Mesenchymal stem cell (in vitro differentiated cells and primary cell): ENCODE measurements at regions not wholly inside any gene's neighbourhood (a gene's known extent, or its start where the extent isn't known, plus 50 kb on each side); places are given as distances from the start of the nearest gene placed in this dataset.

Experiments
- DNase-seq: peaks from one replicate; pipeline ENCODE4 v3.0.0-alpha.2; 2013
- H2AFZ ChIP-seq: one replicate; pipeline ENCODE4 v1.6.1; 2013; ENCODE audit warnings: low read depth, mild to moderate bottlenecking, control low read depth, inconsistent platforms, low read length, moderate library complexity
- H2AK5ac ChIP-seq: 2 replicates; pipeline ENCODE4 v1.6.1; 2013; ENCODE audit warnings: low read length, moderate library complexity, mild to moderate bottlenecking, inconsistent platforms; ENCODE audit not compliant: severe bottlenecking
- H2BK120ac ChIP-seq: one replicate; pipeline ENCODE4 v1.6.1; 2013; ENCODE audit warnings: low read depth, mild to moderate bottlenecking, inconsistent platforms, low read length, moderate library complexity
- H2BK12ac ChIP-seq, 2 experiments: one replicate each; pipeline ENCODE4 v1.6.1; 2013; ENCODE audit warnings: inconsistent platforms in 2 of 2, low read length in 2 of 2, mild to moderate bottlenecking in 2 of 2, moderate library complexity in 2 of 2, control low read depth in 1 of 2
- H2BK15ac ChIP-seq: one replicate; pipeline ENCODE4 v1.6.1; 2013; ENCODE audit warnings: mild to moderate bottlenecking, low read depth, inconsistent platforms; ENCODE audit not compliant: poor library complexity, severe bottlenecking
- H2BK5ac ChIP-seq: 2 replicates; pipeline ENCODE4 v1.6.1; 2013; ENCODE audit warnings: low read depth, mild to moderate bottlenecking, low read length, control low read depth, inconsistent platforms; ENCODE audit not compliant: poor library complexity, severe bottlenecking
- H3K14ac ChIP-seq, 2 experiments: one replicate each; pipeline ENCODE4 v1.6.1; 2013; ENCODE audit warnings: inconsistent platforms in 2 of 2, low read length in 2 of 2, control low read depth in 1 of 2, mild to moderate bottlenecking in 1 of 2, moderate library complexity in 1 of 2
- H3K18ac ChIP-seq, 2 experiments: one replicate each; pipeline ENCODE4 v1.6.1; 2013; ENCODE audit warnings: inconsistent platforms in 2 of 2, low read length in 2 of 2, control low read depth in 1 of 2, low read depth in 1 of 2, mild to moderate bottlenecking in 1 of 2
- H3K23ac ChIP-seq, 2 experiments: one replicate each; pipeline ENCODE4 v1.6.1; 2013; ENCODE audit warnings: inconsistent platforms in 2 of 2, low read length in 2 of 2, mild to moderate bottlenecking in 2 of 2, moderate library complexity in 2 of 2, control low read depth in 1 of 2
- H3K27ac ChIP-seq: 2 replicates; pipeline ENCODE4 v1.5.1; 2013; ENCODE audit warnings: mild to moderate bottlenecking, moderate library complexity, low read length, control low read depth, inconsistent platforms; ENCODE audit not compliant: poor library complexity, severe bottlenecking
- H3K27me3 ChIP-seq, 2 experiments: 2 replicates each; pipeline versions ENCODE4 v1.6.1 to v1.7.0; 2013; ENCODE audit warnings: low read length in 2 of 2, mild to moderate bottlenecking in 2 of 2, moderate library complexity in 2 of 2, control low read depth in 1 of 2, inconsistent platforms in 1 of 2; ENCODE audit not compliant: control insufficient read depth in 1 of 2, insufficient read depth in 1 of 2
- H3K36me3 ChIP-seq, 2 experiments: 2 replicates each; pipeline versions ENCODE4 v1.6.1 to v1.7.0; 2013; ENCODE audit warnings: low read length in 2 of 2, control low read depth in 1 of 2, inconsistent platforms in 1 of 2, low read depth in 1 of 2, mild to moderate bottlenecking in 1 of 2; ENCODE audit not compliant: insufficient read depth in 2 of 2, control insufficient read depth in 1 of 2
- H3K4ac ChIP-seq, 2 experiments: one replicate each; pipeline ENCODE4 v1.6.1; 2013; ENCODE audit warnings: inconsistent platforms in 2 of 2, low read length in 2 of 2, mild to moderate bottlenecking in 2 of 2, moderate library complexity in 2 of 2, control low read depth in 1 of 2, low read depth in 1 of 2
- H3K4me1 ChIP-seq: 2 replicates; pipeline ENCODE4 v1.6.1; 2013; ENCODE audit warnings: low read depth, low read length, control low read depth; ENCODE audit not compliant: control insufficient read depth, insufficient read depth
- H3K4me2 ChIP-seq: 2 replicates; pipeline ENCODE4 v1.6.1; 2013; ENCODE audit warnings: low read length, mild to moderate bottlenecking, inconsistent platforms; ENCODE audit not compliant: poor library complexity, severe bottlenecking
- H3K4me3 ChIP-seq, 2 experiments: 2 replicates each; pipeline versions ENCODE4 v1.5.1 to v1.7.0; 2013; ENCODE audit warnings: low read length in 2 of 2, mild to moderate bottlenecking in 2 of 2, control low read depth in 1 of 2, low read depth in 1 of 2; ENCODE audit not compliant: insufficient read depth in 1 of 2
- H3K79me1 ChIP-seq: replicated peaks from 2 replicates; pipeline ENCODE4 v1.6.1; 2013; ENCODE audit warnings: mild to moderate bottlenecking, control low read depth, low read length, inconsistent platforms; ENCODE audit not compliant: poor library complexity, severe bottlenecking
- H3K9ac ChIP-seq: 2 replicates; pipeline ENCODE4 v1.7.0; 2013; ENCODE audit warnings: mild to moderate bottlenecking, low read length, moderate library complexity
- H3K9me3 ChIP-seq: 2 replicates; pipeline ENCODE4 v1.7.0; 2013; ENCODE audit warnings: mild to moderate bottlenecking, low read length; ENCODE audit not compliant: control insufficient read depth
- H4K8ac ChIP-seq: one replicate; pipeline ENCODE4 v1.6.1; 2013; ENCODE audit warnings: inconsistent platforms, mild to moderate bottlenecking, low read length, moderate library complexity
- H4K91ac ChIP-seq: one replicate; pipeline ENCODE4 v1.6.1; 2013; ENCODE audit warnings: mild to moderate bottlenecking, low read length, inconsistent platforms
- WGBS: methylation state at CpG from one replicate; pipeline ENCODE4 v1.1.7; 2013; ENCODE audit warnings: mixed read lengths; 5-methylcytosine and 5-hydroxymethylcytosine counted together

DNA sequence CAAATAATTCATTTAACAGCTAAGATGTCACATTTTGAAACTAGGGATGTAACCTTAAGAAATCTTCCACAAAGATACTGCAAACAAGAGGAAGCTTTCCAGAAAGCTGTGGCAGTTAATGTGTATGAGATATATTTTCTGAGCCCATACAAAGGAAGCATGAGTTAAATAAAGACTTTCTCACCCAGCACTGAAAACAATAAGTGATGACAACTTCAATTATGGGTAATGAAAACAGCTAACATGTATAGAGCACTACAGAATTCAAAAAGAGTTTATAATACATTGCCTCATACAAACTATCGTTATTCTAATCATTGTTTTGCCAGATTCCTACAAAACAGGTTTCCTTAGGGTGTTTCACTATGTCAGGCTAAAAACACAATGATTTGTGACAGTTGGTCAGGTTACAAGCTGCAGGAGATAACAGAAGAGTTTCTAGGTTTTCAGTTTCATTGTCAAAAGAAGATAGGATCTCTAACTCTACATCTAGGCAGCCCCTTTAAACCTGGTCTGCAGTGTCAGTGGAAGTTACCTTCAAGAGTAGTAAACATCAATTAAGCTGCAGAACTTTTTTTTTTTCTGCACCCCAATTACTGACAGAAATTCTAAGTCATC, 618.1 kb upstream of the ADGRL3 start:
- Histone ChIP-seq H3K79me1 (no peaks in the 10 kb centered on the region), H2AFZ (no peak overlapping the region), H3K9ac (no peak overlapping the region), H3K27me3 (no peaks in the 10 kb centered on the region), H3K18ac (no peak overlapping the region), H2BK120ac (no peak overlapping the region), H3K14ac (no peak overlapping the region), H2BK12ac (no peak overlapping the region), H3K27ac (no peak overlapping the region), H4K91ac (no peak overlapping the region), H3K4ac (no peak overlapping the region), H3K36me3 (no peaks in the 10 kb centered on the region), H4K8ac (no peak overlapping the region), H2BK5ac (no peak overlapping the region), H3K9me3 (no peaks in the 10 kb centered on the region), H3K4me1 (no peaks in the 10 kb centered on the region), H2BK15ac (no peak overlapping the region), H2AK5ac (no peak overlapping the region), H3K23ac (no peak overlapping the region), H3K4me2 (no peak overlapping the region), H3K4me3 (no peak overlapping the region)
- DNase-seq = no peak
- no CpG with 5 or more reads among the region's 1 CpG for WGBS

DNA sequence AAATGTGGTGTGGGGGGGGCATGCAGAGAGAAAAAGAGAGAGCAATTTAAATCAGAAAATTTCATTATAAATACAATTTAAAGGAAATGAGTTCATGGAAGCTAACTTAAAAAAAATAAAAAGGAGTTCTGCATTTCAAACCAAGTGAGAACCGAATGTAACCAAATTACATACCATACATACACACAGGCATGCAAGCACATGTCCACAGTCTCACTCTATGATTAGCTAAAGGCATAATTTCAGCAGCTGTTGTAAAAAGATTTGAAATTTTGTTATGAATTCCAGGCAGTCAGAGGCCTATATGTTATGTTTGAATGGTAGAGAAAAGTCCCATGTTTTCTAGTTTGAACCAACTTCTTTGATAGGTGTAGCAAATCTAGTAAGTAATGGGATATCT, 611.6 kb upstream of the ADGRL3 start:
- H2AFZ ChIP-seq = no peak overlapping the region
- H2BK120ac ChIP-seq = no peak overlapping the region
- H3K4me2 ChIP-seq = no peak overlapping the region
- no peak overlapping the region for H3K4me3 ChIP-seq
- no peak for DNase-seq
- no peak overlapping the region for H4K8ac ChIP-seq
- H3K9ac ChIP-seq = no peak overlapping the region
- WGBS = 100% methylated on average over 1 of the region's 1 CpG
- H3K27me3 ChIP-seq = no peaks in the 10 kb centered on the region
- H3K4ac ChIP-seq = no peak overlapping the region
- no peak overlapping the region for H3K27ac ChIP-seq
- H3K23ac ChIP-seq = no peak overlapping the region
- no peaks in the 10 kb centered on the region for H3K4me1 ChIP-seq
- H2BK12ac ChIP-seq = no peak overlapping the region
- H3K9me3 ChIP-seq = no peaks in the 10 kb centered on the region
- no peak overlapping the region for H2AK5ac ChIP-seq
- H2BK5ac ChIP-seq = no peak overlapping the region
- H2BK15ac ChIP-seq = no peak overlapping the region
- no peak overlapping the region for H4K91ac ChIP-seq
- H3K18ac ChIP-seq = no peak overlapping the region
- H3K36me3 ChIP-seq = no peaks in the 10 kb centered on the region
- no peak overlapping the region for H3K14ac ChIP-seq
- no peaks in the 10 kb centered on the region for H3K79me1 ChIP-seq

DNA sequence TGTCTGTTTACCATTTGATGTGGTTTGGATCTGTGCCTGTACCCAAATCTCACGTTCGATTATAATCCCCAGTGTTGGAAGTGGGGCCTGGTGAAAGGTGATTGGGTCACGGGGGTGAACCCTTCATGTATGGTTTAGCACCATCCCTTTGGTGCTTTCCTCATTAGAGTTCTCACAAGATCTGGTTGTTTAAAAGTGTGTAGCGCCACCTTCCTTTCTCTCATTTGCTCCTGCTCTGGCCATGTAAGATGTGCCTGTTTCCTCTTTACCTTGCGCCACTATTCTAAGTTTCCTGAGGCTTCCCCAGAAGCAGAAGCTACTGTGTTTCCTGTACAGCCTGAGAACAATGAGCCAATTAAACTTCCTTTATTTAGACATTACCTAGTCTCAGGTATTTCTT, 610.7 kb upstream of the ADGRL3 start:
- 74% methylated on average over 4 of the region's 5 CpGs for WGBS

DNA sequence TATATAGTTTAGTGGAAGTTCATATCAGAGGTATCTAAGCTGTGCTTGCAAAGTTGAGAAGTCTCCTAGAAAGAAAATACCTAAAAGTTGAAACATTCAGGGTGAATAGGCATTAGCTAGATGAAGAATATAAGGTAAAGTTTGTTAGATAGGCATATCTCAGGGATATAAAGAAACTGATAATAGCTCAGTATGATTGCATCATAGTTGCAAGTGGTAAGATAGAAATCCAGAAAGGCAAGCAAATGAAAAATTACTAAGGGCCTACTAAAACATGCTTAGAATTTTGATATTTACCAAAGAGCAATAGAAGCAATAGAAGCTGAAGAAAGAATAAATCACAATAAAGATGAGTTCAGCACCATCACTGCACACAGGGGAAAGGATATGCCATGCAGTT, 610.0 kb upstream of the ADGRL3 start:
- H3K4me3 ChIP-seq = no peak overlapping the region
- H4K8ac ChIP-seq = no peak overlapping the region
- no peaks in the 10 kb centered on the region for H3K79me1 ChIP-seq
- no peak overlapping the region for H2BK15ac ChIP-seq
- H3K14ac ChIP-seq = no peak overlapping the region
- H2AK5ac ChIP-seq = no peak overlapping the region
- no peak overlapping the region for H2BK5ac ChIP-seq
- no peak overlapping the region for H3K27ac ChIP-seq
- H3K9me3 ChIP-seq = no peaks in the 10 kb centered on the region
- H3K4me2 ChIP-seq = no peak overlapping the region
- DNase-seq = no peak
- no peaks in the 10 kb centered on the region for H3K36me3 ChIP-seq
- no peaks in the 10 kb centered on the region for H3K4me1 ChIP-seq
- no peak overlapping the region for H3K4ac ChIP-seq
- H3K9ac ChIP-seq = no peak overlapping the region
- no peak overlapping the region for H2AFZ ChIP-seq
- no peak overlapping the region for H2BK12ac ChIP-seq
- no peak overlapping the region for H3K18ac ChIP-seq
- no peak overlapping the region for H3K23ac ChIP-seq
- no peak overlapping the region for H2BK120ac ChIP-seq
- no peak overlapping the region for H4K91ac ChIP-seq
- no peaks in the 10 kb centered on the region for H3K27me3 ChIP-seq

More for the DNA sequence above, 610.7 kb upstream of the ADGRL3 start:
- Histone ChIP-seq H3K18ac (no peak overlapping the region), H2AK5ac (no peak overlapping the region), H3K9ac (no peak overlapping the region), H2AFZ (no peak overlapping the region), H3K4ac (no peak overlapping the region), H2BK5ac (no peak overlapping the region), H3K27me3 (no peaks in the 10 kb centered on the region), H3K36me3 (no peaks in the 10 kb centered on the region), H2BK15ac (no peak overlapping the region), H3K27ac (no peak overlapping the region), H2BK120ac (no peak overlapping the region), H4K91ac (no peak overlapping the region), H3K4me1 (no peaks in the 10 kb centered on the region), H3K9me3 (no peaks in the 10 kb centered on the region), H3K14ac (no peak overlapping the region), H4K8ac (no peak overlapping the region), H3K4me2 (no peak overlapping the region), H3K4me3 (no peak overlapping the region), H3K23ac (no peak overlapping the region), H3K79me1 (no peaks in the 10 kb centered on the region), H2BK12ac (no peak overlapping the region)
- DNase-seq = no peak
